ENCODE measurements at regions not wholly inside any gene's neighbourhood (a gene's known extent, or its start where the extent isn't known, plus 50 kb on each side); places are given as distances from the start of the nearest gene placed in this dataset.

DNA sequence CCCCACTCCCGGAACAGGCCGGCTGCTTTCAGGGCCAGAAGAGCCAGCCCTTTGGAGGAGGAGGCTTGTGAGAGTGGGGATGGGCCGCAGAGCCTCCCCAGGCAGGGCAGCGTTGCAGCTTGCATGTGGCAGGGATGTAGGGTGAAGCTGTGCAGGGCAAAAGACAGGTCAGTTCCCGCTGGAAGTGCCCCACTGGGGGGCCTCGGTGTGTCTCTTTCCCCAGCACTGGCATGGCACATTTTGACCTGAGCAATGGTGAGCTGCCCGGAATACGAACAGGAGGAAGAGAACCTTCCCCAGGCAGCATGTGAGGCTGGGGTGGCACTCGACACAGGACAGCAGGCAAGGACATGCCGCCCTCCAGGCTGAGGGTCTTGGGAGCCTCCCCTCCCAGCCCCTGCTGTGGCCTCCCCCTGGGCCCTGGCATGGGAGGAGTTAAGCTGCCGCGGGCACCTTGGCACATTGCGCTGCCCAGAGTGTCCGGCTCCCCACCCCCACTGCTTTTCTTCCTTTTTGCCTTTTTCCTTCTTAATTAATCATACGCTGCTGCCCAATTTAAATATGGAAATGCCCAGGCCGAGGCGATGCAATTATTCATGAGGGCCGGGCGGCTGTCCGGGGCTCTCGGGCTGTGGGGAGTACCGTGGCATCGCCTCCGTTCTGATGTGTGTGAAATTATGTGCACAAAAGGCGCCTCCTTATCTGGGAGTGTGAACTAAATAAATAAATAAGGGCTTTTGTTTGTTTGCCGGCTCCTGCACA lies 76.0 kb upstream of the WNT7B start:
- Histone ChIP-seq H3K18ac (ENCODE audit: insufficient read length, low read depth, low read length) (no peak overlapping the region), H3K9me3 (ENCODE audit: control insufficient read depth, low read depth, low read length) (no peaks in the 10 kb centered on the region), H2BK12ac (ENCODE audit: insufficient read length, low read depth, low read length) (no peak overlapping the region), H3K4ac (ENCODE audit: low read depth, low read length) (no peak overlapping the region), H2AK5ac (ENCODE audit: insufficient read length, low read length) (no peak overlapping the region), H4K5ac (ENCODE audit: insufficient read length, low read depth, low read length) (no peak overlapping the region), H3T11ph (ENCODE audit: low read length) (no peak overlapping the region), H3K79me2 (ENCODE audit: insufficient read depth, low read length) (no peaks in the 10 kb centered on the region), H3K23ac (ENCODE audit: insufficient read length, low read depth, low read length) (no peak overlapping the region), H3K4me2 (ENCODE audit: insufficient read depth, insufficient read length, low read length) (no peak overlapping the region), H4K8ac (replicated peaks; ENCODE audit: insufficient read length, low read depth, low read length) (no peak overlapping the region), H3K56ac (ENCODE audit: insufficient read length, low read depth, low read length) (no peak overlapping the region), H2BK20ac (ENCODE audit: low read depth, low read length, poor library complexity, severe bottlenecking) (no peak overlapping the region), H2BK5ac (ENCODE audit: insufficient read length, low read length) (no peak overlapping the region), H2AFZ (ENCODE audit: low read length) (no peak overlapping the region), H3K27ac (ENCODE audit: insufficient read length, low read depth, low read length) (no peak overlapping the region), H4K91ac (ENCODE audit: insufficient read length, low read depth, low read length) (no peak overlapping the region), H2BK120ac (ENCODE audit: low read depth, low read length, poor library complexity, severe bottlenecking) (no peak overlapping the region), H4K20me1 (ENCODE audit: control insufficient read depth, insufficient read depth, insufficient read length) (no peaks in the 10 kb centered on the region), H2BK15ac (ENCODE audit: low read depth, low read length) (no peak overlapping the region), H3K4me1 (ENCODE audit: insufficient read depth, low read length) (no peaks in the 10 kb centered on the region), H3K27me3 (ENCODE audit: insufficient read depth, low read length) (no peaks in the 10 kb centered on the region), H3K79me1 (ENCODE audit: insufficient read depth, low read depth, low read length, poor library complexity, severe bottlenecking) (no peaks in the 10 kb centered on the region), H3K23me2 (ENCODE audit: insufficient read length, low read depth, low read length, poor library complexity, severe bottlenecking) (no peaks in the 10 kb centered on the region), H3K14ac (ENCODE audit: insufficient read depth, low read length) (no peak overlapping the region), H3K9ac (ENCODE audit: extremely low read depth, insufficient read length, low read length) (no peak overlapping the region)
- TF ChIP-seq, protein P1, sequence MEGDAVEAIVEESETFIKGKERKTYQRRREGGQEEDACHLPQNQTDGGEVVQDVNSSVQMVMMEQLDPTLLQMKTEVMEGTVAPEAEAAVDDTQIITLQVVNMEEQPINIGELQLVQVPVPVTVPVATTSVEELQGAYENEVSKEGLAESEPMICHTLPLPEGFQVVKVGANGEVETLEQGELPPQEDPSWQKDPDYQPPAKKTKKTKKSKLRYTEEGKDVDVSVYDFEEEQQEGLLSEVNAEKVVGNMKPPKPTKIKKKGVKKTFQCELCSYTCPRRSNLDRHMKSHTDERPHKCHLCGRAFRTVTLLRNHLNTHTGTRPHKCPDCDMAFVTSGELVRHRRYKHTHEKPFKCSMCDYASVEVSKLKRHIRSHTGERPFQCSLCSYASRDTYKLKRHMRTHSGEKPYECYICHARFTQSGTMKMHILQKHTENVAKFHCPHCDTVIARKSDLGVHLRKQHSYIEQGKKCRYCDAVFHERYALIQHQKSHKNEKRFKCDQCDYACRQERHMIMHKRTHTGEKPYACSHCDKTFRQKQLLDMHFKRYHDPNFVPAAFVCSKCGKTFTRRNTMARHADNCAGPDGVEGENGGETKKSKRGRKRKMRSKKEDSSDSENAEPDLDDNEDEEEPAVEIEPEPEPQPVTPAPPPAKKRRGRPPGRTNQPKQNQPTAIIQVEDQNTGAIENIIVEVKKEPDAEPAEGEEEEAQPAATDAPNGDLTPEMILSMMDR (conservative IDR thresholded peaks at IDR 0.05) = no peak
- H3K4me3 Mint-ChIP-seq = peak overlapping the region in 1 of 2 experiments; percentile 13; a peak in 1 of 5 replicates
- peaks cover 5% of the 10 kb centered on the region for H3K27me3 Mint-ChIP-seq (ENCODE audit: low read depth)
- no CpG with 5 or more reads among the region's 26 CpGs for WGBS (ENCODE audit: extremely low coverage, insufficient read length, low lambda C conversion rate)
- peaks cover 0 to 7% of the 10 kb centered on the region in 2 experiments; a peak in 2 of 4 replicates for H3K4me1 Mint-ChIP-seq
- H3K36me3 Mint-ChIP-seq (ENCODE audit: insufficient read depth in 1 of 3, low read depth in 3 of 3) = no peaks in the 10 kb centered on the region
- H3K27ac Mint-ChIP-seq = peak overlapping the region in 1 of 3 experiments; percentile 59; a peak in 1 of 7 replicates
- DNase-seq = no peak
- no peaks in the 10 kb centered on the region for H3K9me3 Mint-ChIP-seq
